GM21447 (cell line): ENCODE measurements at regions not wholly inside any gene's neighbourhood (a gene's known extent, or its start where the extent isn't known, plus 50 kb on each side); places are given as distances from the start of the nearest gene placed in this dataset.

Source experiments
- ATAC-seq: cut with Tn5 transposase; IDR thresholded peaks from one replicate; pipeline ENCODE4 v1.9.1; 2021; ENCODE audit not compliant: unreplicated experiment

DNA sequence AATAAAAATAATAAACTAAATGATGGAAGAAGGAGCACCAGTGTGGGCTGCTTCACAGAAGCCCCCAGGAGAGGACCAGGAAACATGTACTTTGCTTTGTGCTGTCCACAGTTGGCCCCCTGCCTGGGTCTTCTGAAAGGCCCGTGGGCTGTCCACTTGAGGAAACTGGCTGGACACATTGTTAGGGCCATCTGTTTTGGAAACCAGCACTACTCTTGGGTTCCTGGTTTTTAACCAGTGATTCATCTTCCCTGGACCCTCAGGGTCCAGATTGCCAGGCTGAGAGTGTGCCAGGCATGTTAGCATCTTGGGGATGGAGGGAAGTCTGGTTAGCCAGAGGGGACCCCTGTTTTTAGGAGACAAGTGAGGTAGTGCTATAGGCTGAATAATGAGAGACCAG lies 297.2 kb upstream of the C2CD4B start:
- ATAC-seq = no peak

- ATAC-seq = no peak
Measured at GRCh38 chr15:62462721-62463120, 297.6 kb upstream of the C2CD4B start.

- ATAC-seq = no peak
Measured at GRCh38 chr15:62464705-62465104, 299.6 kb upstream of the C2CD4B start.

- no peak for ATAC-seq
Measured at GRCh38 chr15:62465173-62465572, 300.1 kb upstream of the C2CD4B start.

- no peak for ATAC-seq
Measured at GRCh38 chr15:62469478-62469873, 304.4 kb upstream of the C2CD4B start.

- ATAC-seq = no peak
Measured at GRCh38 chr15:62469874-62470688, 305.0 kb upstream of the C2CD4B start.

GRCh38 chr15:62472616-62473299 lies 307.7 kb upstream of the C2CD4B start:
- ATAC-seq = no peak

DNA sequence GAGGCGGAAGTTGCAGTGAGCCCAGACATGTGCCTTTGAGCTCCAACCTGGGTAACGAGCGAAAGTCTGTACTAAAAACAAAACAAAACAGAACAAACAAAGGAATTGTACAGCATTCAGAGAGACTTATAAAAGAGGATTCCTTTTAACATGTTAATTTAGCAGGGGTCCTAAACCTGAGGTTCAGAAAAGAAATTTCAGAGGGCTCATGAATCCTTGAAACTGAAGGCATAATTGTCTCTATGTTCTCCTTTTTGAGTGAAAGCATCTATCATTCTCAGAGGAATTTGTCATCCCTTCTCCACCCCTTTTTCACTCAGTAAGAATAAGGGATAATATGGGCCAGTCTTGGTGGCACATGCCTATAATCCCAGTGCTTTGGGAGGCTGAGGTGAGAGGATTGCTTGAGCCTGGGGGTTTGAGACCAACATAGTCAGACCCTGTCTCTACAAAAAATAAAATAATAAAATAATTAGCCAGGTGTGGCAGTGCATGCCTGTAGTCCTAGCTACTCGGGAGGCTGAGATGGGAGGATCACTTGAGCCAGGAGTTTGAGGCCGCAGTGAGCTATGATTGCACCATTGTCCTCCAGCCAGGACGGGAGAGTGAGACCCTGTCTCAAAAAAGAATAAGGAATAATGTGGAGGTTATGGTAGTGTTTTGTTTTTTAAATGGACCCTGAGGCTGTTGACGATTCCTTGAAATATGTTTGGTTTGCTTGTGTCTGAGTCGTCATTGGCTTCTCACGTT lies 309.1 kb upstream of the C2CD4B start:
- no peak for ATAC-seq

DNA sequence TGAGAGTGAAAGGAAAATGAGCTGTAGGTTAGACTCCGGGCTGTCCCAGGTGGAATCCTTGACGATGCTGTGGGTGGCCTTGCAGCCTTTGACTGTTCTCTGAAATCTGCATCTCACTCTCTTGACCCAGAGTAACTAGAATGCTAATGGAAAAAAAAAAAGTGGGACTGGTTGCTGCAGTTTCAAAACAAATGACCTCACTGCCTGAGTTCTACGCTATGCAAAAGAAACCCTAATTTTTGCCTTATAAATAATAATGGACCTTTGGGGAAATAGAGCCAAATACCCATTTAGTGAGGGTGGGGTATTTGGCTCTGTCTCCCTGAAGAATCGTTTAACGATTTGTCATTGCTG lies 309.7 kb upstream of the C2CD4B start:
- ATAC-seq = no peak

GRCh38 chr15:62475591-62475990 lies 310.5 kb upstream of the C2CD4B start:
- no peak for ATAC-seq

- ATAC-seq = no peak
Measured at GRCh38 chr15:62476163-62476562, 311.1 kb upstream of the C2CD4B start.

DNA sequence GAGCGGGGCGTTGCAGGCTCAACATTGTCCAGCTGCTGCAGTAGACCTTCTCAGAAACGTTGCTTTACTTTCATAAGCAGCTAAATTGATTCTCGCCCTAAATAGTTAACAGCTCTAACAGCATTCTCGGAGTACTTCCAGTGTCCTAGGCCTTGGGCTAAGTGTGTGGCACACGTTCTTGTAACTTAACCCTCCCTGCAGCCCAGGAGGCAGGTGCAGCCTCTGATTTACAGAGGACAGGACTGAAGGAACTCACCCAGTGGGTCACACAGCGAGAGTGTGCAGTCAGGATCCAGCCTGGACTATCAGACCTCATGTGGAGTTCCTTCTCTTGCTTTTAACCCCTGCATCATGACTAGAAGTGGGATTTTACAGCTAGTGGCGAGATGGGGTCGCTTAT lies 312.8 kb upstream of the C2CD4B start:
- ATAC-seq = no peak

GRCh38 chr15:62482785-62483429 lies 317.8 kb upstream of the C2CD4B start:
- ATAC-seq = peak; percentile 63

DNA sequence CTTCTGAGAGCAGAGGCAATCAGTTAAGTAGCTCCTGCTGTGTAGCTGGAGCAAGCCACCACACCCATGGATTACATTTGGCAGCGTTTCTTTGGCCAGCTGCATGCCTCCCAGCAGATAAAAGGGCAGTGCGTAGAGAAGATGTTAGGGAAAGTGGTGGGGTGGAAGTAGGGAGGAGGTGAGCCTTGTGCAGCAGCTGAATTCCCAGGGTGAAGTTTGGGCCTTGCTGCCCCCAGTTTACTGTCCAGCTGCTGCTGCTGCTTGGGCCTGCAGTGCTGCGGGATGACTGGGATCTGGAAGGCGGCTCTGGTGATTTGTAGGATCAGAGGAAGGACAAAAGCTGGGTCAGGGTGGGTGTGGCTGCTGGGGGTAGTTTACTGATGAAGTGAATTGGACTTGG lies 318.7 kb upstream of the C2CD4B start:
- no peak for ATAC-seq

- no peak for ATAC-seq
Measured at GRCh38 chr15:62485170-62485720, 320.2 kb upstream of the C2CD4B start.

- ATAC-seq = no peak
Measured at GRCh38 chr15:62486041-62486440, 321.0 kb upstream of the C2CD4B start.

DNA sequence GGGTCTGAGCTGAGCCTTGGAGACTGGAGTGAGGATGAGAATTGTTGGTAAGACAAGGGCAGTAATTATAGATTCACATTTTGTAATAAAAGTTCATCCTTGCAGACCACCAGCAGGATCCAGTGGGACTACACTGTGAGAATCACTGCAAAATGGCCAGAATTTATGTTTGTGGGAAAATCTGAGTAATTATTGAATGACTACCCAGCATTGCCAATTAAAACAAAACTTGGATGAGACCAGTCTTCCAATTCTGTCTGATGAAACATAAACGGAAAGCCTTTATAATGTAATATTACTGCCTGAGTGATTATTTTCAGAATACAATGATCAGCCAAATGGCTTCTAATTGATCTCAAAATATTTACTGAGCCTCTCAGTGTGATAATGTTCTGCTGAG lies 323.3 kb upstream of the C2CD4B start:
- no peak for ATAC-seq

GRCh38 chr15:62491642-62492041 lies 326.6 kb upstream of the C2CD4B start:
- no peak for ATAC-seq

DNA sequence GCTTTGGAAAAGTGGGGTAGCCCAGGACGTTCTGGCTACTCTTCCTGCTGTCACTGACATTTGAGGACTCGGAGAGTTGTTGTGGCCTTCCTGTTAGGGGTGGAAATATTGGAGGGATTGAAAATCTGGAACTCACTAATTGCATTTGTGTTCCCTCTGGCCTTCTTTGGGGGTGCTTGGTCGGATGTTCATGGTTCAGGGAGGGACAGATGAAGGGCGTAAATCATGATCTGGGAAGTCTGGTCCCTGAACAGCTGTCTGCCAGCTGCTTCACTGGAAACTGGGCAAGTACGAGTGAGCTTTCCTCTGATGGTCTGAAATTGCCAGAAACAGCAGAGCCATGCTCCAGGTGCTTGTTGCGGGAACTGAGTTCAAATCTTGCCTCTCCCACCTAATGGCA lies 327.8 kb upstream of the C2CD4B start:
- ATAC-seq = no peak

DNA sequence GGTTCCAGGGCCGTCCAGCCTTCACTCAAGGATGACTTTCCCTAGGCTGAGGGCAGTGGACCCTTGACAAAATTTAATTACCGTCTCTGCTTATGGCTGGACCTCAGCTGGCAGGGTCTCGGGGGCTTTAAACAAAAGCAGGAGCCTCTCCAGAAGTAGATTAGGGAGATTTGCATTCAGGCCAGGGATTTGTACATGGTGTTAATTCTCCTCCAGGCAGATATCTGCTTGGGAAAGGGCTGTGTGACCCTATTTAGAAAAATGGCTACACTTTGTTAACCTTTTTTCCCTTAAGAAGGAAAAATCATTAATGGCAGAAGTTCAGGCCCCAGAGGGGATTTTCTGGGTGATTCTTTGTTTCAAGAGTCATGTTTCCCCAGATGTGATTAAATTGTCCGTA lies 329.1 kb upstream of the C2CD4B start:
- ATAC-seq = no peak
